Tibial nerve (tissue), 4 donors: ENCODE measurements at regions not wholly inside any gene's neighbourhood (a gene's known extent, or its start where the extent isn't known, plus 50 kb on each side); places are given as distances from the start of the nearest gene placed in this dataset.

ENCODE experiments used
- EP300 ChIP-seq, 2 donors: sonication (generic); formaldehyde crosslinking; IDR thresholded peaks; one replicate each; pipeline ENCODE4 v1.6.1; 2017; ENCODE audit warnings: antibody characterized with exemption in 2 of 2, mild to moderate bottlenecking in 1 of 2
- POLR2A ChIP-seq, 2 donors: fragments of 450-650 bp; IDR thresholded peaks; one replicate each; pipeline ENCODE4 v1.6.1; 2017; ENCODE audit warnings: antibody characterized with exemption in 2 of 2, mild to moderate bottlenecking in 2 of 2, moderate library complexity in 2 of 2
- TF ChIP-seq, protein P1 (sequence below), 5 experiments: fragments of 200-600 bp in 3 of 5; fragments of 450-650 bp in 2 of 5; sonication (generic) in 3 of 5; IDR thresholded peaks; one replicate each; pipeline ENCODE4 v1.5.1; 2016 to 2019; ENCODE audit warnings: antibody characterized with exemption in 5 of 5, mild to moderate bottlenecking in 3 of 5, moderate library complexity in 2 of 5

- TF ChIP-seq POLR2A (IDR thresholded peaks at IDR 0.05), result no peak
- TF ChIP-seq, protein P1, sequence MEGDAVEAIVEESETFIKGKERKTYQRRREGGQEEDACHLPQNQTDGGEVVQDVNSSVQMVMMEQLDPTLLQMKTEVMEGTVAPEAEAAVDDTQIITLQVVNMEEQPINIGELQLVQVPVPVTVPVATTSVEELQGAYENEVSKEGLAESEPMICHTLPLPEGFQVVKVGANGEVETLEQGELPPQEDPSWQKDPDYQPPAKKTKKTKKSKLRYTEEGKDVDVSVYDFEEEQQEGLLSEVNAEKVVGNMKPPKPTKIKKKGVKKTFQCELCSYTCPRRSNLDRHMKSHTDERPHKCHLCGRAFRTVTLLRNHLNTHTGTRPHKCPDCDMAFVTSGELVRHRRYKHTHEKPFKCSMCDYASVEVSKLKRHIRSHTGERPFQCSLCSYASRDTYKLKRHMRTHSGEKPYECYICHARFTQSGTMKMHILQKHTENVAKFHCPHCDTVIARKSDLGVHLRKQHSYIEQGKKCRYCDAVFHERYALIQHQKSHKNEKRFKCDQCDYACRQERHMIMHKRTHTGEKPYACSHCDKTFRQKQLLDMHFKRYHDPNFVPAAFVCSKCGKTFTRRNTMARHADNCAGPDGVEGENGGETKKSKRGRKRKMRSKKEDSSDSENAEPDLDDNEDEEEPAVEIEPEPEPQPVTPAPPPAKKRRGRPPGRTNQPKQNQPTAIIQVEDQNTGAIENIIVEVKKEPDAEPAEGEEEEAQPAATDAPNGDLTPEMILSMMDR (IDR thresholded peaks at IDR 0.05), result no peak
- no peak for TF ChIP-seq EP300 (IDR thresholded peaks at IDR 0.05)
Observed at GRCh38 chr2:139967665-139968064, 1187.5 kb upstream of the NXPH2 start.
